Stimulated activated CD8-positive, alpha-beta memory T cell treated with anti-CD3 and anti-CD28 coated beads, Interleukin-4, amount 100 ng/mL, for 1 hour (primary cell): ENCODE measurements at regions not wholly inside any gene's neighbourhood (a gene's known extent, or its start where the extent isn't known, plus 50 kb on each side); places are given as distances from the start of the nearest gene placed in this dataset.
A peak's percentile ranks its signal among the peaks of the same experiment; 100 is the strongest.
"Not testable (repeated sequence)": the region's sequence is repeated elsewhere in the genome, so short reads cannot be mapped to it uniquely, and the experiment has no call there.

Experiments
- DNase-seq, 2 donors: peaks; one replicate each; pipeline ENCODE4 v3.0.0-alpha.2; 2020; ENCODE audit warnings: low read depth in 2 of 2, low spot score in 1 of 2

DNA sequence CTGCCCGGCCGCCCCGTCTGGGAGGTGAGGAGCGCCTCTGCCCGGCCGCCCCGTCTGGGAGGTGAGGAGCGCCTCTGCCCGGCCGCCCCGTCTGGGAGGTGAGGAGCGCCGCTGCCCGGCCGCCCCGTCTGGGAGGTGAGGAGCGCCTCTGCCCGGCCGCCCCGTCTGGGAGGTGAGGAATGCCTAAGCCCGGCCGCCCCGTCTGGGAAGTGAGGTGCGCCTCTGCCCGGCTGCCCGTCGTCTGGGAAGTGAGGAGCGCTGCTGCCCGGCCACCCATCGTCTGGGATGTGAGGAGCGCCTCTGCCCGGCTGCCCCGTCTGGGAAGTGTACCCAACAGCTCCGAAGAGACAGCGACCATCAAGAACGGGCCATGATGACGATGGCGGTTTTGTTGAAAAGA, 136.6 kb upstream of the PROKR2 start:
- DNase-seq: not testable (repeated sequence)

DNA sequence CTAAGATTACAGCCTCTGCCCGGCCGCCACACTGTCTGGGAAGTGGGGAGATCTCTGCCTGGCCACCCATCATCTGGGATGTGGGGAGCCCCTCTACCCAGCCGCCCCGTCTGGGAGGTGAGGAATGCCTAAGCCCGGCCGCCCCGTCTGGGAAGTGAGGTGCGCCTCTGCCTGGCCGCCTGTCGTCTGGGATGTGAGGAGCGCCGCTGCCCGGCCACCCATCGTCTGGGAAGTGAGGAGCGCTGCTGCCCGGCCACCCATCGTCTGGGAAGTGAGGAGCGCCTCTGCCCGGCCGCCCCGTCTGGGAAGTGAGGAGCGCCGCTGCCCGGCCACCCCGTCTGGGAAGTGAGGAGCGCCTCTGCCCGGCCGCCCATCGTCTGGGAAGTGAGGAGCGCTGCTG, 135.9 kb upstream of the PROKR2 start:
- not testable (repeated sequence) for DNase-seq

DNA sequence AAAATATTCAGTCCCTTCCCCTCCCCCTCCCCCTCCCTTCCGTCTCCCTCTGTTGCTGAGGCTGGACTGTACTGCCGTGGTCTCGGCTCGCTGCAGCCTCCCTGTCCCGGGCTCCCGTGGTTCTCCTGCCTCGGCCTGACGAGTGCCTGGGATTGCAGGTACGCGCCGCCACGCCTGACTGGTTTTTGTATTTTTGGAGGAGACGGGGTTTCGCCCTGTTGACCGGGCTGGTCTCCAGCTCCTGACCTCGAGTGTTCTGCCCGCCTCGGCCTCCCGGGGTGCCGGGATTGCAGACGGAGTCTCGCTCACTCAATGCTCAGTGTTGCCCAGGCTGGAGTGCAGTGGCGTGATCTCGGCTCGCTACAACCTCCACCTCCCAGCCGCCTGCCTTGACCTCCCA, 135.5 kb upstream of the PROKR2 start:
- not testable (repeated sequence) for DNase-seq

DNA sequence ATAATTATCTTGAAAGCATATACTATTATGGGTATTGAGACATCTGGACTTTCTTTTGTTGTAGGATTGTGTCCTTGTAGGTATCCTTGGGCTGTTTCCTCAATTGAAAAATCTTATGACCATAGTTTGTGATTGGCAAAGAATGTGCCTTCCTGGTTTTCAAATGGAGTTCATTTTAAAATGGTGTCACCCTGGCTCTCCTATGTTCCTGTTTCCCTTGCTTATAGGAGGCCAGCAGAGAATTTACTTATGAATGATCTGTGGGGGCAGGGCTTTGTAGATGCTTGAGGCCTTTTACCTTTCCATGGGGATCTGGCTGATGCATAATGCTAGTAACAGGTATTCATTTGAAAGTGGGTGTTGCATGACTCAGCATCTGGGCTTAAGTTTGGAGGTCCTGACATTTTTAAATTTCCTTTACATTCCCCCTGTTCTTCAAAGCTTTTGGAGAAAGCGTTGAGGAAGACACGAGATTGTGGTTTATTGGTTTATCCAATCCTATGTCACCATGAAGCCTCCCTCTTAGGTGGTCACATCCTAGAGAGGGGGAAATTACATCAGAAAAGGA, 135.0 kb upstream of the PROKR2 start:
- no peak for DNase-seq

DNA sequence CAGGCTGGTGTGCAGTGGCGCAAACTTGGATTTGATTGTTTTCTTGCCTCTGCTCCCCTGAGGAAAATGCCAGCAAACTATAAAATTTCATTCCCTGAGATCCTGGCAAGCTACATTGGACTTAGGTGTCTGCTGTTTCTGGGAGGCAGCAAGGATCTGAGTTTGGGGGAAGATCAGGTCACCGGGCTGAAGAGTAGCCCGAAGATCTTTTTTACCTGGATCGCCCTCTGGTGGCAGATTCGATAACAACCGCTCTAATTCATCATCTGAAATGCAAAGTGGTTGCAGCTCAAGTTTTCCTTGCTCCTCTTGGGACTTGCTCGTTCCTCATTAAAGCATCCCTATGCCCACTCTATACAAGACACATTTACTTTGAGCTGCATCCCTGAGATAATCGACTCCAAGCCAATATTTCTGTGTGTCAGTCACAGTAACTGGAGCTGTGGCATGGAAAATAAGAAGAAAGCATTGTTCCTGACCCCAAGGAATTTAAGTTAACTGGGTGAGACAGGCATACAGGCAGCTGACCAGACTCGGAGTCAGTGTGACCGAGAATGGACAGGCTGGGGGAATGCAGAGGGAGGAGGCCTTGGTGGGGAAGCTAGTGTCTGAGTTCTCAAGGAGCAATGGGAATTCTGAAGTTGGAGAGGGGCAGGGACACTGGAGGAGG, 131.8 kb upstream of the PROKR2 start:
- peak; percentile 15 to 25 for DNase-seq

DNA sequence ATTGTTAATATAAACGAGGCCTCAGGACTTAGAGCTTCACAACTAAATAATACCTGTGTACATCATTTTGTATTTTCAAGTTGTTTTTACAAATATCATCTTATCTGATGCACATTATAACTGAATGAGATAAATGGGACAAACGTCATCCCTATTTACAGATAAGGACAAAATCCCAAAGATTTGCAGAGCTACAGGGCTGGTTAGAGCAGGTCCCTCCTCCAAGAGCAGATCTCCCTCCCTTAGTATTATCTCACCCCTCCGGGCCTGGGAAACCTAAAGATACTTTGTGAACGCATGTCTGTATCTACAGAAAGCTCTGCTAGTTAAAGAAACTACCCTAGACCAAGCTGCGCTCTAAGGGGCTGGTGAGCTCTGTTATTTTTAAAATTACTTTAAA, 130.4 kb upstream of the PROKR2 start:
- no peak for DNase-seq

DNA sequence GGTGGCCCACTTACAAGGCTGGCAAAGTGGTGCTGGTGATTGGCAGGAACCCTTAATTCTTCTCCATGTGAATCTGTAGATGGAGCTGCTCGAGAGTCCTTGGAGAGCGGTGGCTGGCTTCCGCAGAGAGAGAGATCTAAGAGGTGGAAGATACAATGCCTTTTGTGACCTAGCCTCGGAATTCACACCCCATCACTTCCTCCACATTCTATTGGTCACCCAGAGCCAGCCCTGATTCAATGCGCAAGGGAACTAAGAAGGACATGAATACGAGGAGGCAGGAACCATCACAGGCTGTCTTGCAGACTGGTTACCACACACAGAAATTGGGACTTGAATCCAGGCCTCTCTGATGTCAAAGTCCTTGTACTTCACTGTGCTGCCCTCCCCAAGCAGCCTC, 128.9 kb upstream of the PROKR2 start:
- DNase-seq: no peak

DNA sequence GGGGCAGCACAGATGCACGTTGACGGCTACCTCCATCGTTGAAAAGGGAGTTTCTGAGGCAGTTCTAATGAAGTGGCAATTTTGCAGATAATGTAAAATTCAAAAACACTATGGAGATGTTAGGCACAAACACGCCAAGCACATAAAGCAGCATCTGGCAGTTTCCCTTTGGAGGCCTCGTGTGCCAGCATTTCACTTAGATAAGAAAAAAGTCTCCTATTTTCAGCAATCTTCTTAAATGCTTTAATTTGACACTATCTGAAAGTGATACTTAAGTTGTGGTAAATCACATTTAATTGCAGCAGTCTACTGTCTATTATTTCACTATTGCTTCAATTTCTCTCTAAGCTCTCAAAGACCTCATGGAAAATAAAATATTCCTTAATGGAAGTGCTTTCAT, 125.3 kb upstream of the PROKR2 start:
- no peak for DNase-seq

DNA sequence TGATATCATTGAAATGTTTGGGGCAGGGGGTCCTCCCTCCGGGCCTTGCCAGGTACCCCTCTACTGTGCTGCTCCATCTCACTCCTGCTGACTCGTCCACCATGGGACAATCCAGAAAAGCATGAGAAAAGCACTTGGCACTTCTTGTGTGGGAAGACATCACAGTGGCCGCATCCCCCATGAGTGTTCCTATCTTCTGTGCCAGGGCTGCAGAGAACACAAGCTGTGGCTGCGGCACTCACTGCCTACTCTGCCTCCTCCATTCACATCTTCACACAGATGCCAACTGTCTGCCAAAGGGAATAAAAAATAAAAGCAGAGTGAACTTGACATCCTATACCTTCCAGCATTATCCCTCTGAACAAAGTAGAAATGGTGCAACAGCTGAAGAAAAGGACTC, 117.4 kb upstream of the PROKR2 start:
- no peak for DNase-seq

DNA sequence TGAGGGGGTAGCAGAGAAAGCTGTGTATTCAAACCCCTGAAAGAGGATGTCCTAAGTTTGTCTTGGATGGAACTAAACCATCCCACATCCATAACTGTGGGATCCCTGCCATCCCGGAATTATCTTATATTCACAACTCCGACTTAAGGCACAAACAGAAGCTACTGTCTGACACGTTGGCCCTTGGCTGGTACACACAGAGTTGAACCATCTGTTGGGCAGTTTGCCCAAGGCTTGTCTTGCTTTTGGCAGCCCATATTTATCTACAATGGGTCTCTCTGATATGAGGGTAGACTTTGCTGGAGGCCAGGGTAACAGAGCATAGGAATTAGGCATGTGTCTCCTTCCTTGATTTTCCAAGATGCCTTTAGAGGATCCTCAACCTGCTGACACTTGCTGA, 116.6 kb upstream of the PROKR2 start:
- DNase-seq: no peak

DNA sequence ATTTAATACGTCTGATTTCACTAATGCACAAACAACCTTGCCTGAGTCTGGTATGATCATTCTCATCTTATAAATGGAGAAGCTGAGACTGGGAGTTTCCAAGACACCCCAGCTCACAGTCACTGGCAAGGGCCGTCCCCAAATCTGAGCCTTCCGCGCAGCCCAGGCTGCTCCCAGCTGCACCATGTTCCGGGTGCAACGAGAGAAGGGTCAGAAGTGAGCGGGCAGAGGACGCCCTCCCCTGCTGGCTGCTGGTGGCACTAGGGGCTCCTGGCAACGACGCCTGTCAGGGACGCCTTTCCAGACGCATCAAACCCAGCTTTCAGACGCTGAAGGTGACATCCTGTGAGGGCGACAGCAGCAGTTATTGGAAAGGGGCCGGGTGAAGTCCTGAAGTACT, 115.3 kb upstream of the PROKR2 start:
- DNase-seq: no peak

DNA sequence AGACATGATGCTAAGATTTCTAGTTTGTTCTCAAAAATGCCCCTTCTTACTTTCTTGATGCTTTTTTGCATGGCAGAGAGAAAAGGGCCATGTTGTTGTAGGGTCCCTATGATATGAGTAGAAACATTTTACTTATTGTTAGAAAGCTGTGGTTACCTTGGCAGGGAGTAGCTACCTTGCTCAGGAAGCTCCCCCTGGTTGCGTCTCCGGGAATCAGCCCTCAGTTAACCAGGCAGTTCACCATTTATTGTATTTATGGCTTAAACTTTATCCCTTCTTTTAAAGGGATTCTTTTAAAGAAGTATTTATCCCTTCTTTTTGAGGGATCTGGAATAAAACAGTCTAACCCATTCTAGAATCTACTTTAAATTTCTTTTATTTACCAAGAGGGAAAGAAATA, 113.9 kb upstream of the PROKR2 start:
- DNase-seq: no peak

DNA sequence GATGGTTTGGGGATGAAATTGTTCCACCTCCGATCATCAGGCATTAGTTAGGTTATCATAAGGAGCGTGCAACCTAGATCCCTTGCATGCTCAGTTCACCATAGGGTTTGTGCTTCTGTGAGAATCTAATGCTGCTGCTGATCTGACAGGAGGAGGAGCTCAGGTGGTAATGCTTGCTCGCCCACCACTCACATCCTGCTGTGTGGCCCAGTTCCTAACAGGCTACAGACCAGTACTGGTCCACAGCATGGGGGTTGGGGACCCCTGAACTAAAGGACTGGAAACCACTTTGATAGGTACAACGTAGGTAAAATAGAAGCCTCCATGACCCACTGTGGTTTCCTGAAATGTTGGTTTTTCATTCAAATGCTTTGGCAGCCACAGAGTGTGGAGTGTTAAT, 109.3 kb upstream of the PROKR2 start:
- DNase-seq: no peak

DNA sequence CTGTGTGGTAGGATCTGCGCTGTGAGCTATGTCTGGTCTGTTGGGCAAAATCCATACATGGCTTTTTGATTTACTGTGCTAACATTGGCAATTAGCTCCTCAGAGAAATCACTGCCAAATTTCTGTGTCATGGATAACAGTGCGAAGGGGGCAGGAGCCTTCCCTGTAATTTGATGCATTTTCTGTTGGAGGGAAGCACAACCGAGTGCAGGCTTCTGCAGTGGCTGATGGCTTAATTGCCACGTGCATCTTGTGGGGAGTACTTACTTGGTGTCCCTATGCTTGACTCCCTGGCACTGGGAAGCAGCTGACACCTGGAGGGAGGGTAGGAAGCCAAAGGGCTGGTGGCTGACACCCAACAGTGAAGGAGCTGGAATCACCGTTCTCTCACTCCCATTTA, 99.3 kb upstream of the PROKR2 start:
- DNase-seq: no peak

DNA sequence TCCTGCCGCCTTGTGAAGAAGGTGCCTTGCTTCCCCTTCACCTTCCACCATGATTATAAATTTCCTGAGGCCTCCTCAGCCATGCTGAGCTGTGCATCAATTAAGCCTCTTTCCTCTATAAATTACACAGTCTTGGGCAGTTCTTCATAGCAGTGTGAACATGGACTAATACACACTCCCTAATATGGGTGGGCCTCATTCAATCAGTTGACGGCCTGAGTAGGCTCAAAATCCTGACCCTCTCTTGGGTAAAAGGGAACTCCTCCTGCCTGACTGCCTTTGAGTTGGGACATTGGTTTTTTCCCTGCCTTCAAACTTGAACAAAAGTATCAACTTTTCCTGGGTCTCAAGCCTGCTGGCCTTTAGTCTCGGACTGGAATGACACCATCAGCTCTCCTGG, 96.6 kb upstream of the PROKR2 start:
- no peak for DNase-seq

DNA sequence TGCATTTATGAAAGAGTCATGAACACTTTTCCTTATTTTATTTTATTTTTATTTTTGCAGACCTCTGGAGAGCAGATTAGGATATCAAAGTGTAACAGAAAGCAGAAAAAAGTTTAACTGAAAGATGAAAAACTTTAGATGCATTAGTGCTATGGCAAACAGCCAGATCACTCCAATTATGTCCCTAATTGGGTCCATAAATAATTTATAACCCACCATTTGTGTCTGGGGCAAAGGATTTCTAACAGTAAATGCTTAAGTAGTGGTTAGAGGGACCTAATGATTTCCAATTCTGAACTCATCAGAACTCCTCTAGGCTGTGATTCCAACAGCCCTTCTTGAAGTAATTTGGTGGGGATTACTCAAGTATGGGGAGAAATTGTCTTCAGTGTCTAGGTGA, 93.7 kb upstream of the PROKR2 start:
- DNase-seq: no peak

DNA sequence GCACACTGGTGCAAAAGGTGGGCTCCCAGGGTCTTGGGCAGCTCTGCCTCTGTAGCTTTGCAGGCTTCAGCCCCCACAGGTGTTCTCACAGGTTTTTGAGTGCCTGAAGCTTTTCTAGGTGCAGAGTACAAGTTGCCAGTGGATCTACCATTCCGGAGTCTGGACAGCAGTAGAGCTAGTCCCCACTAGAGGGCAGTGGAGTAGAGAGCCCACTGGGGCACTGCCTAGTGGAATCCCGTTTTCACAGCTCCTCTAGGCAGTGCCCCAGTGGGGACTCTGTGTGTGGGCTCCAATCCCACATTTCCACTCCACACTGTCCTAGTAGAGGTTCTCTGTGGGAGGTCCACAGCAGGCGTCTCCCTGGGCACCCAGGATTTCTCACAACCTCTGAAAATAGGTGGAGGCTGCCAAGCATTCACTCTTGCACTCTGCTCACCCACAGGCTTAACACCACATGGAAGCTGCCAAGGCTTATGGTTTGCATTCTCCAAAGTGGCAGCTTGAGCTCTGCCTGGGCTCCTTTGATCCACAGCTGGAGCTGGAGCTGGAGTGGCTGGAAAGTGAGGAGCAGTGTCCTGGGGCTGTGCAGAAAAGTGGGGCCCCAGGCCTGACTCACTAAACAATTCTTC, 86.3 kb upstream of the PROKR2 start:
- no peak for DNase-seq

DNA sequence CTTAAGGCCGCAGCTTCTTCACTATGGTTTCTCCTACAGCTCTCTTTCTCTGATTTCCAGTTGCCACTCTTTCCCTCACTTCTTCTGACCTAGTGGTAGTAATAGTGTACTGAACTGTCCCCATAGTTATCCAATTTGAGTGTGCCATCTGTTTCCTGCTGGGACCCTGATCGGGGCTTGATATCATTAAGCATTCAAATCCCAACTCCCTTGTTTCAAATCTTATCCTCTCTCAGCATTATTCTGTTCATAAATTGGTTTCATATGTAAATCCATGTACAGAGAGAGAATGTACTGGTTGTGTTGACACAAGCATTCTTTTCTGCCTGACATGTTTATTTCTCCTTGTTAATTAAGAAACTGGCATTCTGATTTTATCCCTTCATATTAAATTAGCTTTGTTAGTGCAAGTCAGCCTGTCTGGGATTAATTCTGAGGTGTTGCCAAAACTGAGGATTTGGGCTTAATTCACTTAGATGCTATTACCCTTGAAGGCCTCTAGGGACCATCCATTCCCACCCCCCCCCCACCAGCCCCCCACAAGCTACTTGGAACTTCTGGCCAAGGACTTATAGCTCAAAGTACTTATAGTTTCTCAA, 84.6 kb upstream of the PROKR2 start:
- no peak for DNase-seq

DNA sequence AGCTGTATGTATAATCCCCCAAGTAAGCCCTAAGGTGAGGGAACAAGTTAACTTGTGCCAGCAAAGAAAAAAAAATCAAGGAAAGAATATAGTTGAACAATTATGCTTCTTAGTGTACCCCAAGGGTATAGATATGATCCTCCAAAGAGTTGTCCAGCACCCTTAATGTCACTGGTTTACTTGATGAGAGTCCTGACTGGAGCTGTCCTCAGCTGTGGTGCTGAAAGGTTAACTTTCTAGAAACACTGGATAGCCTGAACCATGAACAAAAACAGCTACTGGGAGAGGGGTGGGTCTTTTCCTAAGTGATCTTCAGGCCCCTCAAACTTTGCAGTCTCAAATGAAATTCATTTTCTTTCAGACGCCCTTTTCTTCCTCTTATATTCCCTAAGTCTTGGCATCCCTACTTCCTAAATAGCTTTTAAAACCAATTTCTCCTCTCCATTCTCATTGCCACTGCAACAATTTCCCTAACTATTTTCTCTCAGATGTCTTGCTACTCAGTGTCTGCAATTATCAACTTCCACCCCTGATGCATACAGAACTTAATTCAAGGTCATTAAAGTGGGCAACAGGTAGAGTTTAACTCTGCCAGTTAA, 83.5 kb upstream of the PROKR2 start:
- DNase-seq: no peak

DNA sequence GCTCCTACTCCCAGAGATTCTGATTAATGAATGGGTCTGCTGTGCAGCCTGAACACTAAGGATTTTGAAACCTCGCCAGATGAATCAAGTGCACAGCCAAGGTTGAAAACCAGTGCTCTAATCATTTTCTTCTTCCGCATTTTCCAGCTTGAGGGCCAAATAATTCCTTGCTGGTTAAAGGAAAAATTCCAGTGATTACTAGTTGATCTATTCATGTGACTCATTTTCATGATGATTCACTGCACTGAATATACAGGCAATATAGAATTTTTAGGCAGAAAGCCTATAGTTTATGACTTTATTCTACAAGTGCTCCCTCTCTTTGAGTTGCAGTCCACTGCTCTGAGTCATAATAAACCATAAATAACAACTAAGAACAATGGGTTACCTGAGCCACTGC, 80.6 kb upstream of the PROKR2 start:
- DNase-seq: no peak

DNA sequence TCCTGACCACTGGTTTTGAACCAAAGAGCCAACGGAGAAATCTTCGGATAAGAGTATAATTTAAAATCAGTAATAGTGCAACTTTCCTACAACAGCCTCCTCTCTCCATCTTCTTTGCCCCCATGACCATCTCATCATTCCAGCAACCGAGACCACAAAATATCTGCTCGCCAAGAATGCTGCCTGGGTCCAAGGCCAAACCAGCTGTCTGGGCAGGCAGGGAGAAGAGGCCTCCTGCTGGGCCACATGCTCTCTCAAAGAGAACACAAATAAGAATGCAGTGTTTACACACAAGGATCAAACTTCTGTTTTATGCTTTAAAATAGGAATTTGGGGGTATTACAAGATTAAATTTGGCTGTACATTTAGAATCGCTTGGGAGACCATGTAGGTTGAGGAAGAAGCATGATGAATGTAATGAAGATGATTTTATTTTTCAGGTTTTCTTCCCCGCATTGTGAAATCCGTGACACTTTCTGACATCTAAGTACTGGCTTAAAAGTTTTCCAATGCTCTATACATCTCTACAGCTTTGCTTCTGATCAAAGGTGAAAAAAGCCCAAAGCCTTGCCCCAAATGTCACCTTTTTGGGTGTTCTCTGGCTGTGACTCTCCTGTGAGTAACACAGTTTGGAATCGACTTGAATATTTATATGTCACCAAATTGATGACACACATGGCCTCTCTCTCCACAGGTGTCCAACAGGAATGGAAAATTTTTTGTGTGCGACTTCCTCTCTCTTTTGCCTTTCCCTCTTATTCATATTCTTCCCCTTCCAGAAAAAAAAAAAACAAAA, 79.4 kb upstream of the PROKR2 start:
- DNase-seq: no peak
